B cell (primary cell): ENCODE measurements at regions not wholly inside any gene's neighbourhood (a gene's known extent, or its start where the extent isn't known, plus 50 kb on each side); places are given as distances from the start of the nearest gene placed in this dataset.

Experiments
- ATAC-seq: fragments of 200-7000 bp; cut with Tn5 transposase; one replicate; pipeline ENCODE4 v1.10.0; 2021; ENCODE audit warnings: low read depth, mild to moderate bottlenecking, moderate number of reproducible peaks, moderate library complexity
- CTCF ChIA-PET: fragments of 350-600 bp; sonication (Branson Sonifier 250); formaldehyde crosslinking; loops from one replicate; lab custom pipeline; 2021; ENCODE audit warnings: antibody characterized with exemption, inconsistent platforms; lab: Charles Lee
- POLR2A ChIA-PET: fragments of 350-600 bp; sonication (Branson Sonifier 250); formaldehyde crosslinking; loops from one replicate; lab custom pipeline; 2021; ENCODE audit warnings: antibody characterized with exemption; lab: Charles Lee
- DNase-seq: peaks from one replicate; pipeline ENCODE4 v3.0.0; 2013
- H2AFZ ChIP-seq: 2 replicates; pipeline ENCODE4 v1.6.1; 2012; ENCODE audit warnings: mild to moderate bottlenecking, low read depth, low read length; ENCODE audit not compliant: insufficient read depth, poor library complexity, severe bottlenecking
- H3K27ac ChIP-seq, 2 donors: 1 replicate in 1 of 2; 2 replicates in 1 of 2; pipeline ENCODE4 v1.5.1; 2012 to 2013; ENCODE audit warnings: low read length in 2 of 2, mild to moderate bottlenecking in 2 of 2, moderate library complexity in 1 of 2
- H3K27me3 ChIP-seq, 4 experiments: fragments of 200-600 bp in 1 of 4; sonication (generic) in 1 of 4; replicated peaks in 1 of 4; 1 replicate in 2 of 4; 2 replicates in 2 of 4; pipeline versions ENCODE4 v1.6.1 to v1.7.0; 2013 to 2016; ENCODE audit warnings: low read length in 3 of 4, mild to moderate bottlenecking in 2 of 4, mixed read lengths in 1 of 4, moderate library complexity in 1 of 4; ENCODE audit not compliant: insufficient read depth in 4 of 4, control insufficient read depth in 3 of 4; ENCODE audit errors: control extremely low read depth in 1 of 4
- H3K36me3 ChIP-seq, 2 experiments: replicated peaks in 1 of 2; 1 replicate in 1 of 2; 2 replicates in 1 of 2; pipeline versions ENCODE4 v1.6.1 to v1.7.1; 2013; ENCODE audit warnings: low read length in 1 of 2; ENCODE audit not compliant: insufficient read depth in 2 of 2, control insufficient read depth in 1 of 2; ENCODE audit errors: control extremely low read depth in 1 of 2, extremely low read depth in 1 of 2
- H3K4me1 ChIP-seq, 2 donors: fragments of 200-600 bp in 1 of 2; sonication (generic) in 1 of 2; 1 replicate in 1 of 2; 2 replicates in 1 of 2; pipeline versions ENCODE4 v1.5.1 to v1.6.1; 2013 to 2017; ENCODE audit warnings: low read length in 2 of 2; ENCODE audit not compliant: control insufficient read depth in 2 of 2, insufficient read depth in 2 of 2
- H3K4me2 ChIP-seq: replicated peaks from 2 replicates; pipeline ENCODE3; 2012; ENCODE audit warnings: mild to moderate bottlenecking, low read depth, low read length; ENCODE audit not compliant: poor library complexity, severe bottlenecking
- H3K4me3 ChIP-seq, 5 experiments: fragments of 200-600 bp in 1 of 5; sonication (generic) in 1 of 5; 1 replicate in 3 of 5; 2 replicates in 2 of 5; pipeline versions ENCODE4 v1.5.1 to v1.7.0; 2011 to 2016; ENCODE audit warnings: low read length in 4 of 5, mild to moderate bottlenecking in 4 of 5, low read depth in 2 of 5, control low read depth in 1 of 5, moderate library complexity in 1 of 5; ENCODE audit not compliant: insufficient read depth in 1 of 5; ENCODE audit errors: control extremely low read depth in 1 of 5, extremely low read depth in 1 of 5
- H3K79me2 ChIP-seq: fragments of 200-600 bp; sonication (generic); one replicate; pipeline ENCODE4 v1.6.0; 2016; ENCODE audit warnings: low read length; ENCODE audit not compliant: control insufficient read depth, insufficient read depth
- H3K9ac ChIP-seq: fragments of 200-600 bp; sonication (generic); 2 replicates; pipeline ENCODE4 v1.6.1; 2017; ENCODE audit warnings: mild to moderate bottlenecking, low read length, moderate library complexity
- H3K9me3 ChIP-seq, 3 donors: one replicate each; pipeline versions ENCODE4 v1.6.1 to v1.7.1; 2013; ENCODE audit warnings: low read length in 2 of 3; ENCODE audit not compliant: control insufficient read depth in 2 of 3, insufficient read depth in 1 of 3; ENCODE audit errors: control extremely low read depth in 1 of 3
- H4K20me1 ChIP-seq: 2 replicates; pipeline ENCODE4 v1.6.0; 2012; ENCODE audit warnings: mild to moderate bottlenecking, low read length; ENCODE audit not compliant: insufficient read depth, control insufficient read depth, poor library complexity, severe bottlenecking
- H3K27ac Mint-ChIP-seq: one replicate; pipeline ENCODE4 v1.8.0; 2021; ENCODE audit warnings: mixed read lengths
- H3K27me3 Mint-ChIP-seq: one replicate; pipeline ENCODE4 v1.8.0; 2021; ENCODE audit warnings: mixed read lengths
- H3K4me1 Mint-ChIP-seq: one replicate; pipeline ENCODE4 v1.8.0; 2021; ENCODE audit warnings: mixed read lengths
- H3K4me3 Mint-ChIP-seq: one replicate; pipeline ENCODE4 v1.8.0; 2021; ENCODE audit warnings: mixed read lengths
- H3K9me3 Mint-ChIP-seq: one replicate; pipeline ENCODE4 v1.8.0; 2022; ENCODE audit warnings: mixed read lengths; ENCODE audit not compliant: insufficient read depth
- CTCF ChIP-seq: fragments of 200-600 bp; IDR thresholded peaks from one replicate; pipeline ENCODE4 v1.8.0; 2022; ENCODE audit warnings: antibody characterized with exemption, mild to moderate bottlenecking
- EZH2 ChIP-seq: IDR thresholded peaks from 2 replicates; pipeline ENCODE4 v1.6.1; 2012; ENCODE audit warnings: borderline replicate concordance, low read depth, mild to moderate bottlenecking, moderate library complexity, low read length; ENCODE audit not compliant: insufficient read depth, poor library complexity, severe bottlenecking
- WGBS: methylation state at CpG from one replicate; pipeline ENCODE4 v1.1.5; 2013; ENCODE audit warnings: missing lambda C conversion rate; ENCODE audit not compliant: insufficient coverage; 5-methylcytosine and 5-hydroxymethylcytosine counted together
- intact Hi-C: fragments of 100-400 bp; cut with micrococcal nuclease; formaldehyde crosslinking; loops from one replicate; pipeline ENCODE4 v1.10.0; 2022

GRCh38 chr5:5649641-5650040, 227.2 kb downstream of the ICE1 start:
- TF ChIP-seq CTCF, result no peak
- ATAC-seq (no peak), DNase-seq (no peak)
- no peaks in the 10 kb centered on the region for H4K20me1 ChIP-seq
- H3K4me2 ChIP-seq, result no peak overlapping the region
- Mint-ChIP-seq H3K27ac (no peak overlapping the region), H3K4me3 (no peak overlapping the region), H3K9me3 (peaks cover 1% of the 10 kb centered on the region), H3K27me3 (peaks cover 3% of the 10 kb centered on the region), H3K4me1 (peaks cover 5% of the 10 kb centered on the region)
- 83% methylated on average over 4 of the region's 5 CpGs for WGBS
- no peak overlapping the region for H2AFZ ChIP-seq
- H3K4me3 ChIP-seq, result no peak overlapping the region
- H3K79me2 ChIP-seq, result no peaks in the 10 kb centered on the region
- no peaks in the 10 kb centered on the region for H3K36me3 ChIP-seq
- H3K9ac ChIP-seq, result no peak overlapping the region
- H3K9me3 ChIP-seq, result peaks cover 0 to 20% (median 0%) of the 10 kb centered on the region in 3 donors
- ChIA-PET POLR2A (no interaction called here), CTCF (interaction anchor here (1.6 kb wide), 1 partner anchor 238 kb away, joined by 3 read pairs; no protein-coding TSS in a partner anchor)
- H3K27me3 ChIP-seq, result no peaks in the 10 kb centered on the region
- H3K4me1 ChIP-seq, result no peaks in the 10 kb centered on the region
- H3K27ac ChIP-seq, result no peak overlapping the region
- intact Hi-C loops, result no loop called here

- 97% methylated on average over 4 of the region's 7 CpGs for WGBS
- TF ChIP-seq CTCF, result no peak
- no peak for TF ChIP-seq EZH2
- H3K36me3 ChIP-seq, result no peaks in the 10 kb centered on the region
- H3K4me3 Mint-ChIP-seq, result no peak overlapping the region
- no peak for ATAC-seq
- POLR2A ChIA-PET, result no interaction called here
- H3K27me3 Mint-ChIP-seq, result no peaks in the 10 kb centered on the region
- intact Hi-C loops, result no loop called here
- H3K4me3 ChIP-seq, result no peak overlapping the region
- DNase-seq, result no peak
- H4K20me1 ChIP-seq, result no peaks in the 10 kb centered on the region
- no peak overlapping the region for H3K4me2 ChIP-seq
- H3K27ac ChIP-seq, result no peak overlapping the region
- peaks cover 0 to 20% (median 0%) of the 10 kb centered on the region in 3 donors for H3K9me3 ChIP-seq
- no peaks in the 10 kb centered on the region for H3K4me1 ChIP-seq
- CTCF ChIA-PET, result interaction anchor here (1.6 kb wide), 1 partner anchor 239 kb away, joined by 3 read pairs; no protein-coding TSS in a partner anchor
- no peak overlapping the region for H3K9ac ChIP-seq
- peaks cover 1% of the 10 kb centered on the region for H3K9me3 Mint-ChIP-seq
- no peak overlapping the region for H3K27ac Mint-ChIP-seq
- H2AFZ ChIP-seq, result no peak overlapping the region
- no peaks in the 10 kb centered on the region for H3K27me3 ChIP-seq
- no peaks in the 10 kb centered on the region for H3K79me2 ChIP-seq
- H3K4me1 Mint-ChIP-seq, result peaks cover 5% of the 10 kb centered on the region
Measured at GRCh38 chr5:5648694-5649093, 226.2 kb downstream of the ICE1 start.
